ENCODE measurements at regions not wholly inside any gene's neighbourhood (a gene's known extent, or its start where the extent isn't known, plus 50 kb on each side); places are given as distances from the start of the nearest gene placed in this dataset.

GRCh38 chr10:3238115-3238871, 65.7 kb upstream of the PITRM1 start:
- H3K9me3 Mint-ChIP-seq (ENCODE audit: insufficient read depth) = no peaks in the 10 kb centered on the region
- Histone ChIP-seq H3K27ac (ENCODE audit: low read length in 2 of 2) (no peak overlapping the region), H3K9ac (ENCODE audit: low read length) (no peak overlapping the region), H3K27me3 (replicated peaks in 1 of 4; ENCODE audit: control extremely low read depth in 1 of 4, control insufficient read depth in 3 of 4, insufficient read depth in 4 of 4, low read length in 3 of 4) (peaks cover 0 to 12% (median 4%) of the 10 kb centered on the region in 4 experiments), H3K36me3 (replicated peaks in 1 of 2; ENCODE audit: control extremely low read depth in 1 of 2, control insufficient read depth in 1 of 2, extremely low read depth in 1 of 2, insufficient read depth in 2 of 2, low read length in 1 of 2) (no peaks in the 10 kb centered on the region), H4K20me1 (ENCODE audit: control insufficient read depth, insufficient read depth, low read length, poor library complexity, severe bottlenecking) (no peaks in the 10 kb centered on the region), H3K4me1 (ENCODE audit: control insufficient read depth in 2 of 2, insufficient read depth in 2 of 2, low read length in 2 of 2) (peaks cover 0 to 5% of the 10 kb centered on the region in 2 donors), H3K4me2 (replicated peaks; ENCODE audit: low read depth, low read length, poor library complexity, severe bottlenecking) (no peak overlapping the region), H3K9me3 (ENCODE audit: control extremely low read depth in 1 of 3, control insufficient read depth in 2 of 3, insufficient read depth in 1 of 3, low read length in 2 of 3) (peaks cover 0 to 3% (median 0%) of the 10 kb centered on the region in 3 donors), H3K79me2 (ENCODE audit: control insufficient read depth, insufficient read depth, low read length) (no peaks in the 10 kb centered on the region), H3K4me3 (ENCODE audit: control extremely low read depth in 1 of 5, extremely low read depth in 1 of 5, insufficient read depth in 1 of 5, low read depth in 2 of 5, low read length in 4 of 5) (no peak overlapping the region), H2AFZ (ENCODE audit: insufficient read depth, low read depth, low read length, poor library complexity, severe bottlenecking) (no peak overlapping the region)
- peaks cover 9% of the 10 kb centered on the region for H3K27me3 Mint-ChIP-seq
- intact Hi-C loops (cut with micrococcal nuclease) = no loop called here
- POLR2A ChIA-PET = no interaction called here
- no peak for ATAC-seq (ENCODE audit: low read depth)
- no peak for DNase-seq
- H3K27ac Mint-ChIP-seq = no peak overlapping the region
- no peak overlapping the region for H3K4me3 Mint-ChIP-seq
- CTCF ChIA-PET = interaction anchor here (0.7 to 7.5 kb wide), 6 partner anchors 10 to 1577 kb away, joined by 3 to 102 read pairs (median 4); no protein-coding TSS in a partner anchor
- TF ChIP-seq EZH2 (IDR thresholded peaks at IDR 0.05; ENCODE audit: borderline replicate concordance, insufficient read depth, low read depth, low read length, poor library complexity, severe bottlenecking) = no peak
- TF ChIP-seq CTCF (IDR thresholded peaks at IDR 0.05) = no peak
- peaks cover 5% of the 10 kb centered on the region for H3K4me1 Mint-ChIP-seq
- 86% methylated on average over 26 of the region's 26 CpGs for WGBS (ENCODE audit: insufficient coverage)

DNA sequence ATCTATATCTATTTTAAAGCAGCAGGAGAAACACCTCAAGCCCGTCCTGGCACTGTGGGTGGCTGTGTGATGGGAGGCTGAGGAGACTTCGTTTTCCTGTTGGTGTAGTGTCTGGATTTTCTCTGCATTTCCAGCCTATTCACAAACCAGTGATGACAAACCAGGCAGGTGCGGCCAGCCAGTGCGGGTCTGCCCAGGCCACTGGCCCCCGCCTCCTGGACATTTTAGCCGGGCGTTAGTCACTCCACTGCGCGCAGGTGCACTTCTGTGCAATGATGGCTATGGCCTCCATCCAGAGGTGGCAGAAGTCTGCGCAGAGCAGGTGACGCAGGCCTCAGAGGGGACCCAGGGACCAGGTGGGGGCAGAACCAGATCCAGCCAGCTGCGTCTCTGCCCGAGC, 64.9 kb upstream of the PITRM1 start:
- WGBS (ENCODE audit: insufficient coverage) = 96% methylated on average over 11 of the region's 13 CpGs
- Histone ChIP-seq H2AFZ (ENCODE audit: insufficient read depth, low read depth, low read length, poor library complexity, severe bottlenecking) (no peak overlapping the region), H4K20me1 (ENCODE audit: control insufficient read depth, insufficient read depth, low read length, poor library complexity, severe bottlenecking) (no peaks in the 10 kb centered on the region), H3K4me3 (ENCODE audit: control extremely low read depth in 1 of 5, extremely low read depth in 1 of 5, insufficient read depth in 1 of 5, low read depth in 2 of 5, low read length in 4 of 5) (no peak overlapping the region), H3K27ac (ENCODE audit: low read length in 2 of 2) (no peak overlapping the region), H3K9me3 (ENCODE audit: control extremely low read depth in 1 of 3, control insufficient read depth in 2 of 3, insufficient read depth in 1 of 3, low read length in 2 of 3) (peaks cover 0 to 3% (median 0%) of the 10 kb centered on the region in 3 donors), H3K9ac (ENCODE audit: low read length) (no peak overlapping the region), H3K4me2 (replicated peaks; ENCODE audit: low read depth, low read length, poor library complexity, severe bottlenecking) (no peak overlapping the region), H3K27me3 (replicated peaks in 1 of 4; ENCODE audit: control extremely low read depth in 1 of 4, control insufficient read depth in 3 of 4, insufficient read depth in 4 of 4, low read length in 3 of 4) (peaks cover 0 to 12% (median 4%) of the 10 kb centered on the region in 4 experiments), H3K4me1 (ENCODE audit: control insufficient read depth in 2 of 2, insufficient read depth in 2 of 2, low read length in 2 of 2) (peaks cover 0 to 5% of the 10 kb centered on the region in 2 donors), H3K36me3 (replicated peaks in 1 of 2; ENCODE audit: control extremely low read depth in 1 of 2, control insufficient read depth in 1 of 2, extremely low read depth in 1 of 2, insufficient read depth in 2 of 2, low read length in 1 of 2) (no peaks in the 10 kb centered on the region), H3K79me2 (ENCODE audit: control insufficient read depth, insufficient read depth, low read length) (no peaks in the 10 kb centered on the region)
- intact Hi-C loops (cut with micrococcal nuclease) = no loop called here
- ATAC-seq (ENCODE audit: low read depth) (no peak), DNase-seq (no peak)
- CTCF ChIA-PET = interaction anchor here (1.0 to 7.5 kb wide), 3 partner anchors 1415 to 1534 kb away, joined by 3 to 102 read pairs (median 4); no protein-coding TSS in a partner anchor
- H3K27ac Mint-ChIP-seq = no peak overlapping the region
- TF ChIP-seq EZH2 (IDR thresholded peaks at IDR 0.05; ENCODE audit: borderline replicate concordance, insufficient read depth, low read depth, low read length, poor library complexity, severe bottlenecking) (no peak), CTCF (IDR thresholded peaks at IDR 0.05) (no peak)
- no peak overlapping the region for H3K4me3 Mint-ChIP-seq
- POLR2A ChIA-PET = no interaction called here
- peaks cover 9% of the 10 kb centered on the region for H3K27me3 Mint-ChIP-seq
- no peaks in the 10 kb centered on the region for H3K9me3 Mint-ChIP-seq (ENCODE audit: insufficient read depth)
- H3K4me1 Mint-ChIP-seq = peaks cover 5% of the 10 kb centered on the region

Measured in B cell (primary cell).